ENCODE measurements at regions not wholly inside any gene's neighbourhood (a gene's known extent, or its start where the extent isn't known, plus 50 kb on each side); places are given as distances from the start of the nearest gene placed in this dataset.

DNA sequence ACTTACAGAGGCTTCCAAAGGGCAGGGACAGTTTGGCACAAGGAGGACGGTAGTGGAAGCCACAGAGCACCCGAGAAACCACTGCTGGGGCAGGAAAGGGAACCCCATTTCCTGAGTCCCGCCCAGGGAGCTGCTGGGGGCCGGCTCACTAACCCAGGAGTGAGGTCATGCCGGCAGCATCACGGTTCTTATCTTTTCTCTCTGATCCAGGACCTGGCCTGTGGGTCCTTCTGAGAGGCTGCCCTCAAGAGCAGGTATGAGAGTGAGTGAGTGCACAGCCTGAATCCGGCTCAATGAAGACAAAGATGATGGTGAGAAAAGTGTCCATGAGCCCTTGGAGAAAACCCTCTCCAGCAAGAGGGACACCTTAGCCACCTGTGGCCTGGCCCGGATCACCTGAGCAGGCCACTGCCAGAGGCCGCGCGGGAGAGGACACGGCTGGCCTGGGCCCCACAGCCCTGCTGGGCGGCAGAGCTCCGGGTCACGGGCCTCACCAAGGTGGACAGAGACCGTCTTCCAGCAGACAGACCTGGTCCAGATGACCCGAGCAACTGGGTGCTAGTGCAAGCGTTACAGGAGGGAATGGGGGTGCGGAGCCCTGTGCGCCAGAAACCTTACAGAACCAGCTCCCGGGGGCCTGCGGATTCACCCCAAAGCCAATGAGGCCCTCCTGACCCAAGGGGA, 94.9 kb downstream of the RIPK4 start (continued):
- TF ChIP-seq ZBTB25 (CRISPR knock-in tag; IDR thresholded peaks at IDR 0.05) (no peak), ZNF225 (CRISPR knock-in tag; IDR thresholded peaks at IDR 0.05) (no peak)

DNA sequence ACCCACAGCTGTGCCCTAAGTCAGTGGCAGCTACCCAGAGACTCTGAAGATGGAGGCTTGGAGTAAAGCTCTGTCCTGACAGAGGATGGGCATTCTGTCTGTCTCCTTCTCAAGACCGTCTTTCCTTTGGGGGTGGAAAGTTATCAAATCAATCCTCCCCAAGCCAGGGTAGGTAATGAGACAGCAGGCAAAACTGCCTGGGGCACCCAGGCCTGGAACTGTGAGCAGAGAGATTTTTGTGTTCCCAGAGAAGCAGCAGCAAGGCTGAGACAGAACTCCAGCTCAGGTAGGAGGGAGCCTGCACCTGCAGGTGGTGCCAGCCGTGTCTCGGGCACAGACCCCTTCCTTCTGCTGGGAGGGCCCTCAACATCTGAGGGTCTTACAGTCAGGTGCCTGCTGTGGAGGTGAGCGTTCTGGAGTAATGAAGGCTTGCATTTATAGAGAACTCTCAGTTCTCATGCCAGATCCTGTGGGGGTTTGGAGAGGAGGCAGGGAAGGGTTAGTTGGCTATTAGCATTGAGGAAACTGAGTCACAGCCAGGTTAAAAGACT, 95.6 kb downstream of the RIPK4 start:
- BruUV-seq (replicated peaks) = no TSS peak
- Histone ChIP-seq H3K4me2 (ENCODE audit: low read depth, low read length) (no peak overlapping the region), H3K27me3 (ENCODE audit: control insufficient read depth in 1 of 2, insufficient read depth in 2 of 2, low read length in 2 of 2) (peaks cover under 1 to 14% of the 10 kb centered on the region in 2 experiments; a peak in 3 of 5 replicates), H3K36me3 (replicated peaks in 1 of 2; ENCODE audit: control insufficient read depth in 1 of 2, insufficient read depth in 2 of 2, low read length in 2 of 2) (no peaks in the 10 kb centered on the region), H3K9ac (ENCODE audit: insufficient read depth, low read depth, low read length) (no peak overlapping the region), H3K4me3 (replicated peaks in 1 of 3; ENCODE audit: insufficient read depth in 1 of 3, low read depth in 2 of 3, low read length in 3 of 3) (no peak overlapping the region), H2AFZ (ENCODE audit: low read length) (no peak overlapping the region), H3K9me3 (ENCODE audit: low read length) (no peaks in the 10 kb centered on the region), H3K79me2 (ENCODE audit: insufficient read depth, low read length) (no peaks in the 10 kb centered on the region), H4K20me1 (ENCODE audit: insufficient read depth, low read length) (no peaks in the 10 kb centered on the region), H3K4me1 (ENCODE audit: insufficient read depth, low read length) (no peaks in the 10 kb centered on the region; the same call in 1 of the 2 replicates), H3K27ac (ENCODE audit: extremely low read length, insufficient read depth, low read length) (no peak overlapping the region)
- no peak for DNase-seq (ENCODE audit: low spot score)
- no peak for ATAC-seq
- intact Hi-C loops (cut with micrococcal nuclease; ENCODE audit: unreplicated experiment) = no loop called here
- TF ChIP-seq ZNF350 (CRISPR knock-in tag; IDR thresholded peaks at IDR 0.05; ENCODE audit: borderline replicate concordance, low read depth) (no peak), LBX2 (CRISPR knock-in tag; IDR thresholded peaks at IDR 0.05; ENCODE audit: borderline replicate concordance) (no peak), SUZ12 (IDR thresholded peaks at IDR 0.05; ENCODE audit: low read depth, low read length) (no peak), ZNF253 (CRISPR knock-in tag; IDR thresholded peaks at IDR 0.05; ENCODE audit: borderline replicate concordance) (no peak), HNRNPLL (IDR thresholded peaks at IDR 0.05; ENCODE audit: low read depth, low read length, poor library complexity, severe bottlenecking) (no peak), ZNF367 (CRISPR knock-in tag; IDR thresholded peaks at IDR 0.05; ENCODE audit: borderline replicate concordance) (no peak), SATB2 (CRISPR knock-in tag; IDR thresholded peaks at IDR 0.05) (no peak), TAF1 (CRISPR knock-in tag; IDR thresholded peaks at IDR 0.05) (no peak), HMGA1 (CRISPR knock-in tag; conservative IDR thresholded peaks at IDR 0.05) (no peak), ZFP36 (IDR thresholded peaks at IDR 0.05; ENCODE audit: borderline replicate concordance, low read depth, low read length, partially characterized antibody) (no peak), NFE2L1 (CRISPR knock-in tag; IDR thresholded peaks at IDR 0.05; ENCODE audit: borderline replicate concordance) (no peak), SALL1 (CRISPR knock-in tag; IDR thresholded peaks at IDR 0.05) (no peak), ZNF317 (CRISPR knock-in tag; IDR thresholded peaks at IDR 0.05) (no peak), ZNF589 (CRISPR knock-in tag; conservative IDR thresholded peaks at IDR 0.05) (no peak), TIGD3 (CRISPR knock-in tag; IDR thresholded peaks at IDR 0.05; ENCODE audit: borderline replicate concordance) (no peak), KAT7 (CRISPR knock-in tag; IDR thresholded peaks at IDR 0.05; ENCODE audit: borderline replicate concordance) (no peak), ZNF572 (CRISPR knock-in tag; IDR thresholded peaks at IDR 0.05) (no peak)
- FAIRE-seq = no peak
- 11% methylated on average over 4 of the region's 4 CpGs for WGBS (ENCODE audit: low lambda C conversion rate)
- ChIA-PET CTCF (ENCODE audit: low intra/inter-chr PET ratio, low total read pairs) (no interaction called here), POLR2A (no interaction called here)
- in situ Hi-C loops (cut with HindIII; ENCODE audit: extremely low pct_ligation_motif_present, low pct_unique_long_range_greater_than_20kb) = no loop called here

Data from HepG2 (cell line).